GM20000 (cell line): ENCODE measurements at regions not wholly inside any gene's neighbourhood (a gene's known extent, or its start where the extent isn't known, plus 50 kb on each side); places are given as distances from the start of the nearest gene placed in this dataset.

Experiments used
- DNase-seq: peaks from one replicate; pipeline ENCODE4 v3.0.0; 2012; ENCODE audit warnings: low spot score
- TF ChIP-seq, protein P1 (sequence below): IDR thresholded peaks from 2 replicates; pipeline ENCODE4 v1.5.1; 2012; ENCODE audit warnings: mild to moderate bottlenecking, control low read depth; ENCODE audit errors: extremely low read depth, missing control alignments

DNA sequence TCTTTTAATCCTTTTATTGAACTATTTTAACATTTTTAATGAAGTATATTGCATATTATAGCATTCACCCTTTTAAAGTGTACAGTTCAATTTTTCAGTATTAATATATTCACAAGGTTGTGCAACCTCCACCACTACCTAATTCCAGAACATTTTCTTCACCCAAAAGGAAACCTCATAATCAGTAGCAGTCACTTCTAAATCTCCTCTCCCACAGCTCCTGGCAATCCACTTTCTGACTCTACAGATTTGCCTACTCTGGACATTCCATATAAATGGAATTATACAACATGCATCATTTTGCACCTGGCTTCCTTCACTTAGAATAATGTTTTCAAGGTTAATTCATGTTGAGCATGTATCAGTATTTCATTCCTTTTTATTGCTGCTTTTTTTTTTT, 55.0 kb upstream of the HRH1 start:
- TF ChIP-seq, protein P1, sequence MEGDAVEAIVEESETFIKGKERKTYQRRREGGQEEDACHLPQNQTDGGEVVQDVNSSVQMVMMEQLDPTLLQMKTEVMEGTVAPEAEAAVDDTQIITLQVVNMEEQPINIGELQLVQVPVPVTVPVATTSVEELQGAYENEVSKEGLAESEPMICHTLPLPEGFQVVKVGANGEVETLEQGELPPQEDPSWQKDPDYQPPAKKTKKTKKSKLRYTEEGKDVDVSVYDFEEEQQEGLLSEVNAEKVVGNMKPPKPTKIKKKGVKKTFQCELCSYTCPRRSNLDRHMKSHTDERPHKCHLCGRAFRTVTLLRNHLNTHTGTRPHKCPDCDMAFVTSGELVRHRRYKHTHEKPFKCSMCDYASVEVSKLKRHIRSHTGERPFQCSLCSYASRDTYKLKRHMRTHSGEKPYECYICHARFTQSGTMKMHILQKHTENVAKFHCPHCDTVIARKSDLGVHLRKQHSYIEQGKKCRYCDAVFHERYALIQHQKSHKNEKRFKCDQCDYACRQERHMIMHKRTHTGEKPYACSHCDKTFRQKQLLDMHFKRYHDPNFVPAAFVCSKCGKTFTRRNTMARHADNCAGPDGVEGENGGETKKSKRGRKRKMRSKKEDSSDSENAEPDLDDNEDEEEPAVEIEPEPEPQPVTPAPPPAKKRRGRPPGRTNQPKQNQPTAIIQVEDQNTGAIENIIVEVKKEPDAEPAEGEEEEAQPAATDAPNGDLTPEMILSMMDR: no peak
- no peak for DNase-seq
